Retinal pigment epithelial cell (primary cell): ENCODE measurements at regions not wholly inside any gene's neighbourhood (a gene's known extent, or its start where the extent isn't known, plus 50 kb on each side); places are given as distances from the start of the nearest gene placed in this dataset.

ENCODE experiments used
- DNase-seq: peaks from one replicate; pipeline ENCODE4 v3.0.0-alpha.2; 2010; ENCODE audit warnings: low read depth
- H3K4me3 ChIP-seq: 2 replicates; pipeline ENCODE4 v1.5.1; 2011; ENCODE audit warnings: mild to moderate bottlenecking, low read length, control low read depth, moderate library complexity
- TF ChIP-seq, protein P1 (sequence below): conservative IDR thresholded peaks from 2 replicates; pipeline ENCODE4 v1.5.1; 2011; ENCODE audit warnings: low read depth, low read length, control low read depth, inconsistent platforms

DNA sequence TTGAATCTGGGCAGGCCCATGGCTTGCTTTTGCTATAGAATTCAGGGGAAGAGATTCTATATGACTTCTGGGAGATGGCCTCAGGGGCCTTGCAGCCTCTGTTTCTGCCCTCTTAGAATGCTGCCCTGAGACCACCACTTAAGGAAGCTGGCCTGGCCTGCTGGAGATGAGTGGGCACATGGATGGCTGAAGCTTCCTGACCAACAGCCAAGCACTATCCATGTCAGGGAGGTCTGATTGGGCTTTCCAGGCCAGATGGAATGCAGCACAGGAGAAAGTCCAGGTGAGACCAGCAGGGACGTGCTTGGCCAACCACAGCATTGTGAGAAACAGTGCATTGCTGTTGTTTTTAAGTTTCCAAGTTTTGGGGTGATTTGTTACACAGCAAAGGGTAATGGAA lies 308.1 kb downstream of the PTPRU start:
- DNase-seq = no peak
- H3K4me3 ChIP-seq = no peak overlapping the region
- TF ChIP-seq, protein P1, sequence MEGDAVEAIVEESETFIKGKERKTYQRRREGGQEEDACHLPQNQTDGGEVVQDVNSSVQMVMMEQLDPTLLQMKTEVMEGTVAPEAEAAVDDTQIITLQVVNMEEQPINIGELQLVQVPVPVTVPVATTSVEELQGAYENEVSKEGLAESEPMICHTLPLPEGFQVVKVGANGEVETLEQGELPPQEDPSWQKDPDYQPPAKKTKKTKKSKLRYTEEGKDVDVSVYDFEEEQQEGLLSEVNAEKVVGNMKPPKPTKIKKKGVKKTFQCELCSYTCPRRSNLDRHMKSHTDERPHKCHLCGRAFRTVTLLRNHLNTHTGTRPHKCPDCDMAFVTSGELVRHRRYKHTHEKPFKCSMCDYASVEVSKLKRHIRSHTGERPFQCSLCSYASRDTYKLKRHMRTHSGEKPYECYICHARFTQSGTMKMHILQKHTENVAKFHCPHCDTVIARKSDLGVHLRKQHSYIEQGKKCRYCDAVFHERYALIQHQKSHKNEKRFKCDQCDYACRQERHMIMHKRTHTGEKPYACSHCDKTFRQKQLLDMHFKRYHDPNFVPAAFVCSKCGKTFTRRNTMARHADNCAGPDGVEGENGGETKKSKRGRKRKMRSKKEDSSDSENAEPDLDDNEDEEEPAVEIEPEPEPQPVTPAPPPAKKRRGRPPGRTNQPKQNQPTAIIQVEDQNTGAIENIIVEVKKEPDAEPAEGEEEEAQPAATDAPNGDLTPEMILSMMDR = no peak

GRCh38 chr1:29543586-29543985 lies 307.3 kb downstream of the PTPRU start:
- no peak overlapping the region for H3K4me3 ChIP-seq
- TF ChIP-seq, protein P1 = no peak
- no peak for DNase-seq

GRCh38 chr1:29542548-29542947 lies 306.2 kb downstream of the PTPRU start:
- TF ChIP-seq, protein P1 = no peak
- no peak for DNase-seq
- H3K4me3 ChIP-seq = no peak overlapping the region

GRCh38 chr1:29541631-29542030 lies 305.3 kb downstream of the PTPRU start:
- TF ChIP-seq, protein P1 = no peak
- no peak for DNase-seq
- no peak overlapping the region for H3K4me3 ChIP-seq

GRCh38 chr1:29540801-29541357 lies 304.6 kb downstream of the PTPRU start:
- TF ChIP-seq, protein P1 = no peak
- no peak overlapping the region for H3K4me3 ChIP-seq
- DNase-seq = no peak

GRCh38 chr1:29539971-29540370 lies 303.6 kb downstream of the PTPRU start:
- TF ChIP-seq, protein P1 = no peak
- no peak for DNase-seq
- H3K4me3 ChIP-seq = no peak overlapping the region

DNA sequence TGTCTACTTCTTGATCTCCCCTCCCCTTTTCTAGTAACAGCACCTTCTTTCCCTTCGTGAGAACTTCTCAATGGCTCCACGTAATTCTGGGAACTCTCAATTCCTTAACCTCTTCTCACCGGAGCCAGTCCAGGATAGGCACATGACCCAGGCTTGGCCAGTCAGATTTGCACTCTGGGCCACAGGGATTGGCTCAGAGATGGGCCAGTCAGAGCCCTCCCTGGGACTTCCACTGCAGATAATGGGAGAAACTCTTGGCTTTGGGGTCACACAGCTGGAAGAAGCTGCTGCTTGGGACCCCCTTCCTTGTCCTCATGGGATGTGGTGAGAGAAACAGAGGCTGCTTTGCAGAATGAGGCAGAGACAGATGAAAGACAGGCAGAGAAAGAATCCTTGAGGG lies 302.3 kb downstream of the PTPRU start:
- no peak overlapping the region for H3K4me3 ChIP-seq
- TF ChIP-seq, protein P1 = no peak
- DNase-seq = no peak
